KOPT-K1 (cell line): ENCODE measurements at regions not wholly inside any gene's neighbourhood (a gene's known extent, or its start where the extent isn't known, plus 50 kb on each side); places are given as distances from the start of the nearest gene placed in this dataset.

Experiments
- H3K27ac ChIP-seq: fragments of 200-600 bp; sonication (generic); 2 replicates; pipeline ENCODE4 v1.5.1; 2016; ENCODE audit warnings: antibody characterized with exemption, mild to moderate bottlenecking, low read depth, low read length; ENCODE audit not compliant: poor library complexity, severe bottlenecking
- H3K36me3 ChIP-seq: fragments of 200-600 bp; sonication (generic); 2 replicates; pipeline ENCODE4 v1.5.1; 2017; ENCODE audit warnings: antibody characterized with exemption, mild to moderate bottlenecking, low read length, moderate library complexity; ENCODE audit not compliant: insufficient read depth
- H3K9me3 ChIP-seq: fragments of 200-600 bp; sonication (generic); 2 replicates; pipeline ENCODE4 v1.5.1; 2017; ENCODE audit warnings: antibody characterized with exemption, low read length, mild to moderate bottlenecking; ENCODE audit not compliant: insufficient read depth, poor library complexity, severe bottlenecking

- no peak overlapping the region for H3K27ac ChIP-seq
- no peaks in the 10 kb centered on the region for H3K9me3 ChIP-seq
- no peaks in the 10 kb centered on the region for H3K36me3 ChIP-seq
Observed at GRCh38 chr1:8076176-8076575, 50.1 kb upstream of the ERRFI1 start.
